ENCODE measurements at regions not wholly inside any gene's neighbourhood (a gene's known extent, or its start where the extent isn't known, plus 50 kb on each side); places are given as distances from the start of the nearest gene placed in this dataset.
"Not testable (repeated sequence)": the region's sequence is repeated elsewhere in the genome, so short reads cannot be mapped to it uniquely, and the experiment has no call there.

- ATAC-seq: no peak
- DNase-seq (ENCODE audit: low spot score): no peak
Measured at GRCh38 chr15:66635006-66635405, 67.0 kb upstream of the SMAD6 start.

GRCh38 chr15:66635817-66636216, 66.2 kb upstream of the SMAD6 start:
- DNase-seq (ENCODE audit: low spot score): no peak
- ATAC-seq: no peak

GRCh38 chr15:66637044-66637443, 65.0 kb upstream of the SMAD6 start:
- not testable (repeated sequence) for ATAC-seq; DNase-seq (ENCODE audit: low spot score)

GRCh38 chr15:66638377-66638776, 63.7 kb upstream of the SMAD6 start:
- no peak for ATAC-seq
- DNase-seq (ENCODE audit: low spot score): no peak

GRCh38 chr15:66641485-66642315, 60.3 kb upstream of the SMAD6 start:
- ATAC-seq: peak; percentile 81

GRCh38 chr15:66642514-66642913, 59.5 kb upstream of the SMAD6 start:
- ATAC-seq (peak; percentile 65), DNase-seq (ENCODE audit: low spot score) (peak; percentile 81)

More at GRCh38 chr15:66641485-66642315, 60.3 kb upstream of the SMAD6 start:
- peak; percentile 81 for DNase-seq (ENCODE audit: low spot score)

GRCh38 chr15:66643033-66643432, 59.0 kb upstream of the SMAD6 start:
- no peak for DNase-seq (ENCODE audit: low spot score)

GRCh38 chr15:66644000-66644787, 57.8 kb upstream of the SMAD6 start:
- no peak for DNase-seq (ENCODE audit: low spot score)
- peak; percentile 35 for ATAC-seq

More at GRCh38 chr15:66643033-66643432, 59.0 kb upstream of the SMAD6 start:
- ATAC-seq: no peak

- ATAC-seq: no peak
- DNase-seq (ENCODE audit: low spot score): no peak
Measured at GRCh38 chr15:66644869-66645268, 57.2 kb upstream of the SMAD6 start.

- no peak for DNase-seq (ENCODE audit: low spot score)
Measured at GRCh38 chr15:66646308-66646707, 55.7 kb upstream of the SMAD6 start.

GRCh38 chr15:66646799-66647198, 55.2 kb upstream of the SMAD6 start:
- no peak for ATAC-seq
- DNase-seq (ENCODE audit: low spot score): no peak

More at GRCh38 chr15:66646308-66646707, 55.7 kb upstream of the SMAD6 start:
- no peak for ATAC-seq

- ATAC-seq: peak; percentile 36
- DNase-seq (ENCODE audit: low spot score): peak; percentile 76
Measured at GRCh38 chr15:66647358-66647757, 54.7 kb upstream of the SMAD6 start.

GRCh38 chr15:66648588-66648987, 53.4 kb upstream of the SMAD6 start:
- ATAC-seq (no peak), DNase-seq (ENCODE audit: low spot score) (no peak)

- no peak for ATAC-seq
Measured at GRCh38 chr15:66649235-66649984, 52.6 kb upstream of the SMAD6 start.

GRCh38 chr15:66650433-66650832, 51.6 kb upstream of the SMAD6 start:
- peak; percentile 70 for ATAC-seq
- peak; percentile 90 for DNase-seq (ENCODE audit: low spot score)

More at GRCh38 chr15:66649235-66649984, 52.6 kb upstream of the SMAD6 start:
- no peak for DNase-seq (ENCODE audit: low spot score)

- DNase-seq (ENCODE audit: low spot score): no peak
- ATAC-seq: no peak
Measured at GRCh38 chr15:66651198-66651597, 50.8 kb upstream of the SMAD6 start.

- DNase-seq (ENCODE audit: low spot score): peak; percentile 87
Measured at GRCh38 chr15:66651913-66652642, 50.0 kb upstream of the SMAD6 start.

More at GRCh38 chr15:66651913-66652642, 50.0 kb upstream of the SMAD6 start:
- peak; percentile 73 for ATAC-seq

Data from left lobe of liver (tissue), 2 donors.